Fibroblast of lung (primary cell): ENCODE measurements at regions not wholly inside any gene's neighbourhood (a gene's known extent, or its start where the extent isn't known, plus 50 kb on each side); places are given as distances from the start of the nearest gene placed in this dataset.

Experiments
- DNase-seq, 2 donors: peaks; one replicate each; pipeline versions ENCODE4 v3.0.0 to v3.0.0-alpha.2; 2010; ENCODE audit warnings: low read depth in 2 of 2
- H2AFZ ChIP-seq: 2 replicates; pipeline ENCODE4 v1.5.1; 2012; ENCODE audit warnings: low read length, control low read depth, inconsistent platforms
- H3K27ac ChIP-seq: 2 replicates; pipeline ENCODE4 v1.5.1; 2011; ENCODE audit warnings: low read length, control low read depth; ENCODE audit not compliant: insufficient read depth
- H3K27me3 ChIP-seq: 2 replicates; pipeline ENCODE4 v1.5.1; 2011; ENCODE audit warnings: mild to moderate bottlenecking, low read length; ENCODE audit not compliant: control insufficient read depth, insufficient read depth
- H3K36me3 ChIP-seq: 2 replicates; pipeline ENCODE4 v1.5.1; 2011; ENCODE audit warnings: low read length; ENCODE audit not compliant: control insufficient read depth, insufficient read depth
- H3K4me1 ChIP-seq: 2 replicates; pipeline ENCODE4 v1.5.1; 2011; ENCODE audit warnings: low read length; ENCODE audit not compliant: control insufficient read depth, insufficient read depth; ENCODE audit errors: extremely low read depth
- H3K4me2 ChIP-seq: 2 replicates; pipeline ENCODE4 v1.5.1; 2011; ENCODE audit warnings: low read length, control low read depth; ENCODE audit not compliant: insufficient read depth; ENCODE audit errors: extremely low read depth
- H3K4me3 ChIP-seq, 4 experiments: fragments of 200-600 bp in 1 of 4; sonication (generic) in 1 of 4; replicated peaks in 1 of 4; 2 replicates each; pipeline ENCODE4 v1.5.1; 2011 to 2016; ENCODE audit warnings: low read length in 4 of 4, low read depth in 3 of 4, mild to moderate bottlenecking in 3 of 4, control low read depth in 2 of 4, inconsistent platforms in 1 of 4, mixed read lengths in 1 of 4; ENCODE audit not compliant: insufficient read depth in 1 of 4; ENCODE audit errors: control extremely low read depth in 1 of 4
- H3K79me2 ChIP-seq: 2 replicates; pipeline ENCODE4 v1.5.1; 2012; ENCODE audit warnings: mild to moderate bottlenecking, low read length, inconsistent platforms; ENCODE audit not compliant: control insufficient read depth, insufficient read depth
- H3K9ac ChIP-seq: 2 replicates; pipeline ENCODE4 v1.5.1; 2011; ENCODE audit warnings: mild to moderate bottlenecking, low read length, control low read depth; ENCODE audit not compliant: insufficient read depth
- H3K9me3 ChIP-seq: 2 replicates; pipeline ENCODE4 v1.5.1; 2012; ENCODE audit warnings: low read depth, low read length; ENCODE audit not compliant: control insufficient read depth, insufficient read depth
- H4K20me1 ChIP-seq: 2 replicates; pipeline ENCODE4 v1.5.1; 2011; ENCODE audit warnings: low read length; ENCODE audit not compliant: control insufficient read depth, insufficient read depth; ENCODE audit errors: extremely low read depth
- EZH2 ChIP-seq: IDR thresholded peaks from 2 replicates; pipeline ENCODE4 v1.5.1; 2012; ENCODE audit warnings: low read length, control low read depth, mild to moderate bottlenecking; ENCODE audit errors: missing control alignments
- TF ChIP-seq, protein P1 (sequence below), 2 donors: IDR thresholded peaks in 1 of 2; conservative IDR thresholded peaks in 1 of 2; 1 replicate in 1 of 2; 2 replicates in 1 of 2; pipeline ENCODE4 v1.5.1; 2011 to 2012; ENCODE audit warnings: low read length in 2 of 2, control low read depth in 1 of 2, inconsistent platforms in 1 of 2, low read depth in 1 of 2, mild to moderate bottlenecking in 1 of 2

DNA sequence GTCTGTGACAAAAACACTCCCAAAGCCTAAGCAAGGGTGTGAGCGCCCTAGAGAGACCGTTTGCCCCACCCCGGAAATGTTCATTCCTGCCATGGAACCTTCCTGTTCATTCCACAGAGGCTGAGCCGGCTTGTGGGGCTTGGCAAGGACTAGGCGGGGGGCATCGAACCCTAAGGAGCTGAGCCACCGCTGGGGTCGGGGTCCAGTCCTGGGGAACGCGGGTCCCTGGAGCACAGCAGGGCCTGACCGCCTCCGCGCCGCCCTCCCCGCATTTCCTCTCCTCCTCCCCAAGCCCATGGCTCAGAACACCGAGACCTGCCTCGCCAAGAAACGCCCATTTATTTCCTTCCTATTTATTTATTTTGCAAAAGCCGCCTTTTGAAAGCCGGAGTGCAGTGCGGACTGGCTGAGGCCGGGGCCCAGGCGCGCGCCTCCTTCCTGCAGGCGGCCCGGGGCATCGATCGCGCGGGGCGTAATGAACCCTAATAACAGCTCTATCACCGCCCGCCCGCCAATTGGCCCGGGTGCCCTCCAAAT is 228.9 kb upstream of the IRX4 start:
- H3K4me3 ChIP-seq: no peak overlapping the region
- H3K27ac ChIP-seq: no peak overlapping the region
- H3K9me3 ChIP-seq: no peaks in the 10 kb centered on the region
- H3K4me2 ChIP-seq: no peak overlapping the region
- no peak for DNase-seq
- TF ChIP-seq, protein P1, sequence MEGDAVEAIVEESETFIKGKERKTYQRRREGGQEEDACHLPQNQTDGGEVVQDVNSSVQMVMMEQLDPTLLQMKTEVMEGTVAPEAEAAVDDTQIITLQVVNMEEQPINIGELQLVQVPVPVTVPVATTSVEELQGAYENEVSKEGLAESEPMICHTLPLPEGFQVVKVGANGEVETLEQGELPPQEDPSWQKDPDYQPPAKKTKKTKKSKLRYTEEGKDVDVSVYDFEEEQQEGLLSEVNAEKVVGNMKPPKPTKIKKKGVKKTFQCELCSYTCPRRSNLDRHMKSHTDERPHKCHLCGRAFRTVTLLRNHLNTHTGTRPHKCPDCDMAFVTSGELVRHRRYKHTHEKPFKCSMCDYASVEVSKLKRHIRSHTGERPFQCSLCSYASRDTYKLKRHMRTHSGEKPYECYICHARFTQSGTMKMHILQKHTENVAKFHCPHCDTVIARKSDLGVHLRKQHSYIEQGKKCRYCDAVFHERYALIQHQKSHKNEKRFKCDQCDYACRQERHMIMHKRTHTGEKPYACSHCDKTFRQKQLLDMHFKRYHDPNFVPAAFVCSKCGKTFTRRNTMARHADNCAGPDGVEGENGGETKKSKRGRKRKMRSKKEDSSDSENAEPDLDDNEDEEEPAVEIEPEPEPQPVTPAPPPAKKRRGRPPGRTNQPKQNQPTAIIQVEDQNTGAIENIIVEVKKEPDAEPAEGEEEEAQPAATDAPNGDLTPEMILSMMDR (conservative IDR thresholded peaks at IDR 0.05 in 1 of 2, IDR thresholded peaks at IDR 0.05 in 1 of 2; ENCODE audit: low read depth in 1 of 2, low read length in 2 of 2): no peak
- no peak for TF ChIP-seq EZH2
- no peak overlapping the region for H2AFZ ChIP-seq
- no peak overlapping the region for H3K9ac ChIP-seq
- H3K36me3 ChIP-seq: no peaks in the 10 kb centered on the region
- no peaks in the 10 kb centered on the region for H3K4me1 ChIP-seq
- no peaks in the 10 kb centered on the region for H3K27me3 ChIP-seq
- H4K20me1 ChIP-seq: no peaks in the 10 kb centered on the region
- no peaks in the 10 kb centered on the region for H3K79me2 ChIP-seq

DNA sequence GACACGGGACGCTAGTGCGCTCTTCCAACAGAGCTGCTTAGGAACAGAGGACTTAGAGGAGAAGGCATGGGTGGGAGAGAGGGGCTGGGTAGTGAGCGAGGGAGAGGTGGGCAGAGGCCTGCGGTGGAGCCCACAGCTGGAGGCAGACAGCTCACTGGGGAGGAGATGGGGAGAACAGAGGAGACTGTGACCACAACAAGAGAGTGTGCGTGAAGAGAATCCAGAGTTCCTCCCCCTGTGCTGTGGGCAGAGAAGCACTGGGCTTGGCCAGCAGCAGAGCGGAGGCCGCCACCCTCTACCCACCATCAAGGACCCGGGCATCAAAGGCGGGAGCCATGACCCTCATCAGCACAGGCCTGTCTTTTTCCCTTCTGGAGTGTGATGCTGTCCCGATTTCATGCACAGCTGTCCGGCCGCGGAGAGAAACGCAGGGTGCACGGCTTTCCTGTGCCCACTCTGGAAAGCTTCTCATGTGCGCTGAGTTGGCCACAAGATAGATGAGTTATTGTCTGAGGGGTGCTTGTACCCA is 228.3 kb upstream of the IRX4 start:
- TF ChIP-seq, protein P1 (conservative IDR thresholded peaks at IDR 0.05 in 1 of 2, IDR thresholded peaks at IDR 0.05 in 1 of 2; ENCODE audit: low read depth in 1 of 2, low read length in 2 of 2): no peak
- no peak for TF ChIP-seq EZH2
- H3K4me3 ChIP-seq: no peak overlapping the region
- H3K9me3 ChIP-seq: no peaks in the 10 kb centered on the region
- H3K4me2 ChIP-seq: no peak overlapping the region
- H3K27ac ChIP-seq: no peak overlapping the region
- no peaks in the 10 kb centered on the region for H3K36me3 ChIP-seq
- no peaks in the 10 kb centered on the region for H3K79me2 ChIP-seq
- H3K27me3 ChIP-seq: no peaks in the 10 kb centered on the region
- DNase-seq: no peak
- H2AFZ ChIP-seq: no peak overlapping the region
- H3K4me1 ChIP-seq: no peaks in the 10 kb centered on the region
- no peaks in the 10 kb centered on the region for H4K20me1 ChIP-seq
- no peak overlapping the region for H3K9ac ChIP-seq

DNA sequence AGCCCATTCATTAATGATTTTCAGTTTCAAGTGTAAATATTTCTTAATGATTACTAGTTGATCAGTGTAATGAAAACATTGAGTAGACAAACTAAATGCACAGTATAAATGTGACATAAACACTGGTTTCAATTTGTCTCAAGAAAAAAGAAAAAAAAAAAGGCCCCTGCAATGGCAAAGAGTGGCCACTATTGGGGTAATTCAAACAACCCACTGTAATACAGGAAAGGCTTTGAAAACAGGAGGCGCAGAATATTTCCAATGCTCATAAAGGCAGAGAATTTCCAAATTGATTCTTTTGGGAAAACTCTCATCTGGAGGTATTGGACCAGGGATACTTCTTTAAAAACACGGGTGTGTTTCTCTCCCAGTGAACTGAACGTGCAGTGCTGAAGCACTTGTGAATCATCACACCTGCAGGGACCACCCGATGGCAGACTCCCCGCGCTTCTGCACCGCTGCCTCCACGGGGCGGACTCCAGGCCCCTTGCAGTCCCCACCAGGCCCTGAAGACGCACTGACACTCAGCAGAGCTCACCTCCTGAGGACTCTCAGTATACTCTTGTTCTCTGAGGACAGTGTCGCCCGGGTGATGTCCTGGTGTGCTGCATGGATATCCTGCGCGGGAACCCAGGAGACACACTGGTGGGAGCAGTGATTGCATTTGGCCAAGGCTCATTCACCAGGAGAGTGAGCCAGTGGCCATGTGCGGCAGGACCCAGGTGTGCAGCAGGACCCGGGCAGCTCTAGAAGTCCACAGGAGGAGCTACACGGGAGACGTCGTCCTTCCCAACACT is 227.6 kb upstream of the IRX4 start:
- Histone ChIP-seq H3K27ac (no peak overlapping the region), H3K4me1 (no peaks in the 10 kb centered on the region), H3K36me3 (no peaks in the 10 kb centered on the region), H3K4me2 (no peak overlapping the region), H3K27me3 (no peaks in the 10 kb centered on the region), H3K4me3 (no peak overlapping the region), H3K9me3 (no peaks in the 10 kb centered on the region), H2AFZ (no peak overlapping the region), H4K20me1 (no peaks in the 10 kb centered on the region), H3K79me2 (no peaks in the 10 kb centered on the region), H3K9ac (no peak overlapping the region)
- DNase-seq: no peak
- TF ChIP-seq EZH2: no peak
- TF ChIP-seq, protein P1 (conservative IDR thresholded peaks at IDR 0.05 in 1 of 2, IDR thresholded peaks at IDR 0.05 in 1 of 2; ENCODE audit: low read depth in 1 of 2, low read length in 2 of 2): peak in 1 of 2 donors; percentile 16
